D341Med (cell line): ENCODE measurements at regions not wholly inside any gene's neighbourhood (a gene's known extent, or its start where the extent isn't known, plus 50 kb on each side); places are given as distances from the start of the nearest gene placed in this dataset.
"Not testable (repeated sequence)": the region's sequence is repeated elsewhere in the genome, so short reads cannot be mapped to it uniquely, and the experiment has no call there.

Experiments used
- DNase-seq: peaks from one replicate; pipeline ENCODE4 v3.0.0; 2012; ENCODE audit warnings: low spot score

DNA sequence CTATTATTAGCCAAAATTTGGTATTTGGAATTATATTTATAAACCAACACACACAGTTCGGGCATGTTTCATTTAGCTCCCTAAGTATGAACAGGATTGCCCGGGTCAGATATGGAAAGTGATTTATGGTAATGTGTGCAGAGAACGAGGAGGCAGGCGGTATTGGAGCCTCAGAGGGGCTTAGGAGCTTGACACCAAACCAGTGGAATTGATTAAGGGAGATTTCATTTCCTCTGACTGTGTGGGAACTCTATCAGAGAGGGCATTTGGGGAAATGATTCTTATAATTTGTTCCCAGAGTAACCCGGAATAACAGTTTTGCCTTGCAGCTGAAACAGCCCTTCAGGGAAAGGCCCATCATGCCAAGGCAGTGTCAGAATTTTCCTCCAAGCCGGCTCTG lies 115.1 kb upstream of the SPTLC3 start:
- no peak for DNase-seq

DNA sequence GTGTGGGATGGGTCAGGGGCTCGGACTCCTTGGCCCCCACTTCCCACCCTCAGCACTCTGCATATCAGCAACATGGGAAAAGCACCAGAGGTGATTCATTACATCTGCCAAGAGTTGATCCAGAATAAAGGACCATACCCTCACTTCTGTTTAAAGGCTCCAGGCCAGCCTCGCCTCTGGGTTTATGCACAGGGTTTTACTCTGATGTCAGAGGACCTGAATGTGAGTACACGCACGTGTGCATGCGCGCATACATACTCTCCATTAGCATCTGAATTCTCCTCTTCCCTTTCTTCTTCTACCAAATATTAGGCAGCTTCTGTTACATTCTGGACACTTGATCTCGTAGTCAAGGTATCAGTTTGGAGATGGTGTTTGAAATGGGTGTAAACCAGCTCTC lies 114.7 kb upstream of the SPTLC3 start:
- DNase-seq = no peak

DNA sequence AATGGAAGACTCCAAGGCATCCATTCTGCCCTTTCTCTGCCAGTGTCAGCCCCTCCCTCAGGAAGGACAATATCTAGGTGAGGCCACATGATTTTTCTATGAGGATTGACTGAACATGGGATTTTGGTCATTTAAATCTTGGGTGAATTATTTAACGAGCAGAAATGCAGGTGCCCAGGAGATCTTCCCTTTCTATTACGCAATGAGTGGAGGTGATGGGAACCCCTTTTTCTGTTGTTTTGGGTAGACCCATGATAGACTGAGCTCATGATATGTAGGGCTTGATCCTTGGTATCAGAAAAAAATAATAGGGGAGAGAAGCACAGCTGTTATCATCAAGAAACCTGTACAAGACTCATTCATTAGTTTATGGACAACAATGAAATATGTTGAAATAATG lies 112.6 kb upstream of the SPTLC3 start:
- no peak for DNase-seq

DNA sequence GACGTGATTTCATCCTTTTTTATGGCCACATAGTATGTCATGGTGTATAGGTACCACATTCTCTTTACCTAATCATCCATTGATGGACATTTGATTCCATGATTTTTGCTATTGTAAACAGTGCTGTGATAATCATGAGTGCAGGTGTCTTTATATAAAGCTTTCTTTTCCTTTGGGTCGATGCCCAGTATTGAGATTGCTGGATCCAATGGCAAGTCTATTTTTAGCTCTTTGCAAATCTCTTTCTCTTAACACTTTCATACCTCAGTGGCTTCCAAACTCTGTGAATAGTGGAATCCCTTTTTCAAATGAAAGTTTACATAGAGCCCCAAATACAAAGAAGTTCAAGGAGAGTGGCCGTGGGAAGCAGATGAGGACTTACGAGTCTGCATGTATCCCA lies 105.8 kb upstream of the SPTLC3 start:
- DNase-seq = no peak

DNA sequence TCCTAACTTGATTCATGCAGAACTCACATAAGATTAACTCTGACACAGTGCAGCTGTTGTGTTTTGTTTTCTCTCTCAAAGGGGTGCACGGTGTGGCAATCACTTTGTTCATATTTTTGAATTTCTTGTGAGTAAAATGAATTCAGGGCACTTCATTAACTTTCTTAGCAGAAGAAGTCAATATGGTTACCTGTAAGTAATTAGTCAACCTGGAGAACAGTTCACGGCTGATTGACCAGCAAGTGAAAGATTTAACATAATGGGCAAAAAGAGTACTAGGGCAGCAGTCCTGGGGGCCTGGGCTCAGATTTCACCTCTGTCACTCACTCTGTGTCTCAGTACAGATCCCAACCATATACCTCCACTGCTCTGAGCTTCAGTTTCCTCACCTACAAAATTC lies 102.4 kb upstream of the SPTLC3 start:
- no peak for DNase-seq

DNA sequence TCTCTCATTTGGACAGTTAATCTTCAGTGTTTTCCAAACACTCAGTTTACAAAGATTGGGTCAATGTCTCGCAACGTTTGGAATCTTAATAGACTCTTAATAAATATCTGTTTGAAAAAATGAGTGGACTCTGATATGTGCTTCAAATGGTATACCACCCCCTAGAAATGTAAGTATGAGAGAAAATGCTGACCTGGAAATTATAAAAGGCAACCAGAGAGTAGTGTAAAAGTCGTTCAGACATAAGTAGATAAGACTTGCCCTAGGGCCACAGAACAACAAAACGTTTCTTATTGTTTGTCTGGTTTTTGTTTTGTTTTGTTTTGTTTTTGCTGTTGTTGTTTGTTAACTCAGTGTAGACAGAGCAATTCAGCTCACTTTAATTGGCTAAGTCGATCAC lies 97.4 kb upstream of the SPTLC3 start:
- no peak for DNase-seq

DNA sequence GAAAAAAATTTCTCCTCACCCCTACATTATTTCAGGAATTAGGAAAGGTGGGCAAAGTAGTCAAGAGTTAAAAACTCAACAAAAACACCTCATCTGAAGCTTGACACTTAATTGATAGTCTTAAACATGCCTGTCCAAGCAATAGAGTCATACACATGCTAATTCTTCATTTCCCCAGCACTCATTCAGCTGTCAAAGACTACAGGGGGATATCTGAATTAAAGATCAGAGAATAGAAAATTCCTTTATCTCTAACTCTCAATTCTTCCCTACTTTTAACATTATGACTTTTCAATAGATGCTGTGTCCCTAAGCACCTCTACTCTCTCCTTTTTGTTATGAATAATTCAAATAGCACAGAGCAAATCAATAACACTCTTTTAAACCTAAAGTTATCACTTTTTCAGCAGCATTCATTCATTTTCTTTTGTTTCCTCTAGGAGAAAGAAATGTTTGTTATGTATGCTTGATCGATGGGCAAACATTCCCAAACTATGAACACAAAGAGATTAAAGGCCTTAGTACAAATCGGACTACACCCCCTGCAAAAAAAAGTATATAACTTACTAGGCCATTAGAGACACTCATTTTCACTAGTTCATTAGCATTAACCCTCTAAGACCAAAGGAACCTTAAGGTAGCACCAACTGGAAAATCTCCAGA lies 94.9 kb upstream of the SPTLC3 start:
- DNase-seq = no peak

DNA sequence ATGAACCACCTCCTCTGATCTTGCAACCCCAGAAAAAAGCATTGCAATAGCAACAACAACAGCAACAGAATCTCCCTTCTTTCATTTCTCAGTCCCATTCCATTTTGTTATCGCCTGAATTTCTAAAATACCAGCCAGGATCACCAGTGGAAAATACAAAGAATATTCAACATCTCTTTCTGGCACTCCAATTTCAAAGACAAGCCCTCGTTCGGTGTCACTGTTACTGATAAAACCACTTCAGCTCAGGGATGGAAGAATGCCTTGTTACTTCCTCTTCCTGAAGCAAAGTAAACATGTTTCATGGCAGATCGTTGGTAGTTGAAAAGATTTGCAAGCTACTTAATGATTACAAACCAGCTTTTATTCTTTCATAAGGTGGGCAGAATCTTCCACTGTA lies 94.0 kb upstream of the SPTLC3 start:
- DNase-seq = no peak

DNA sequence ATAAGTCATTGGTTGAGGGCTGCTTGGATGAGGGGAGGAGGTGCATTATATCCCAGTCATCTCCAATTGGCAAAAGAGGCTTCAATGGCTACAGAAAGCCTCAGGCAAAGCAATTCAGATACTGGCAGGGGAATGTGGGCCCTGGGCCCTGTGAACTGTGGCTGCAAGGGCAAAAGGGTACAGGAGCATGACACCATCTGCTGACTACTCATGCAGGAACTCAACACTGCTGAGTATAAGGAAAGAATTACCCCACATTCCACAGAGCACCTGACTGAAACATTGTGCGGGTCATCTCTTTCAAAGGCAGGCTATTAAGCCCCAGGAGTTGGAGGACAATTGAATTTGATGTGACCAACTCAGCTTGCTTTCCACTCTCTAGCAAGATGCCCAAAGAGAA lies 92.1 kb upstream of the SPTLC3 start:
- no peak for DNase-seq

DNA sequence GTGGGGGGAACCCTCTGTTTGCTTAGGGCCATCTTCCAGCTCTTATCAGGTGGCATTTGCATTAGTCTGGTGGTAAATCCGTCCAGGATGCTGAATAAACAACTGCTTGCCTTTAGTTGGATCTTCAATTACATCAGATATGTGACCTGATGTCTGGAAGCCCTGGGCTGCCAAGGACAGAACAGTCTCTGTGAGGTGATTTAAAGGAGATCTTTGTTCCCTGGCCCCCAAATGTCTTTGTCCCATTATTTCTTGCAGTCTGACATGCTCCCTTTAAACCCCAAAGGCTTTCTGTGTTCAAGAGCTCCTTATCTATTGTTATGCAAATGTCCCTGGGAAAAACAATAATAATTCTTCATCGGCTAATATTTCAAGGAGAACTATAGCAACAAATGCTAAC lies 84.6 kb upstream of the SPTLC3 start:
- DNase-seq = no peak

DNA sequence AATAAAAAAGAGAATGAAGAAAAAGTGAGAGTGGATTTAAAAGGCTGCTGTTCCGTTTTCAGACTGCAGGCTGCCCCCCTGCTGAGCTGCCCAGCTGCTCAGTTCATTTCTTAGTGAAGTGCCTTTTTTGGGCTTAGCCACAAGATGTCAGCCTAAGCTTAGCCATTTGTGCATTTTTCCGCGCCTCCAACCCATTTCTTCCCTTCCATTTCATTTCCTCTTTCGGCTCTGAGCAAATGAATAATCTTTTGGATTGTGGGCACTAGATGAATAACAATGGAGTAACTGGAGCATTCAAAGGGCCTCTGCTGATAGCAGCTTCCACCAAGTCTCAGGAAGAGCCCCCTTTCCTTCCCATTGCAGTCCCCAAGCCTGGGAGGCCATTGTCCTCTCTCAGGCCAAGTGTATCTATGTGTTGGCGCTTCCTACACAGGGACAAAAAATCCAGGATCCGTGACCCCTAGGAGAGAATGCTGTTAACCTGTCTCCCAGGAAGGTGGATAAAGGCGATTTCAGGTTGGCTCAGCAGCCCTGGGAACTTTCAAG lies 83.5 kb upstream of the SPTLC3 start:
- DNase-seq = peak; percentile 86

DNA sequence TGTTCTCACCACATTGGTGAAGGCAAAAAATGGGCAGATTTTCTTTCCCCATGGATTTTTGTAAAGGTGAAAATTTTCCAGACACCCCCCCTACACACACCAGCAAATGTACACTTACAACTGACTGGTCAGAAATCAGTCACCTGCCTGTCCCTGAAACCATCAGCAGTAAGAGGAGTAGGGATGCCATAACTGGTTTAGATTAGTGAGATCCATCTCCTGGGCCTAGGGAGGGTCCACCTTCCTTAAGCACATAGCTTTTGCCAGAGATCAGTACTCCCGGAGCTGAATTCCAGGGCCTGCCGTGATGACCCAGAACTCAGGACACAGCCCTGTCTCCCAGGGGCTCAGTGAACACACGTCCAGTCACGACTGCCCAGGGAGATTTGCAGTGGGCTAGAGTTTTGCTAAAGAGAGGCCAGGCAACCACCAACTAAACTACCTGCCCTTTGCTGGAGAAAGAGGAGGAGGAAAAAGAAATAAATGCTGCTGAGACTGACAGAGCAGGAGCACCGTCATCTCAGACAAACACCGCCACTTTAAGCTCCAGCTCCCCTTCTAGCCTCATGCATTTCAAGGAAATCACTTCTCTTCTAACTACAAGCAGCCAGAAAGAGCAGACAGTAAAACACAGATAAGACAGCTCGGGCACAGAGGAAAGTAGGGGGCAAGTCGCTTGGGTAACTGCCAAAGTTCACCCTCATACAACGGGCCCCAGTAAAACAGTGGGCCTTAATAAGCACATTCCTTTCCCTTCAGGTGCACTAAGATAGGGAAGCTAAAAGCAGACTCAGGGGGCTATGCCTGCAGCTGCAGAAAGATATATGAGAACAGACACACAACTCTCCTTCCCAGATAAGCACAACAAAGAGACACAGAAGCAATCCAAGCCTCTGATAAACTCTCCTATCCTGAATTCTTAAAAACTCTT lies 82.6 kb upstream of the SPTLC3 start:
- DNase-seq = no peak

DNA sequence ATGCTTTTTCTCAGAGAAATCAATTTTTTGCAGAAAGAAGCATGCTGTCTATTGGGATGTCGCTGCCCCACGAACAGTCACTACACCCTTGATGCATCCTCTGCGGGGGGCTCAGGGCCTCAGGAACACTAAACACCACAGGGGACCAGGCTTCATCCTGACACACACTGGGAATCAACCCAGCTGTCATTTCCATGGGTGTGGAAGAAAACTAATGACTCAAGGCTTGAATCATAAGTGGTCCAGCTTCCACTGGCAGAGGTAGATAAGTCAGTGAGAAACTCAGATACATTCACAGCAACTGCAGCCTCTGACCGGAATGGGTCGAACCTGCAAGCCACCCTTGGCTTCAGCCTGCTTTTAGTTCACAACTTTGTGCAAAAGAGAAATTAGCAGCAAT lies 81.3 kb upstream of the SPTLC3 start:
- DNase-seq = no peak

DNA sequence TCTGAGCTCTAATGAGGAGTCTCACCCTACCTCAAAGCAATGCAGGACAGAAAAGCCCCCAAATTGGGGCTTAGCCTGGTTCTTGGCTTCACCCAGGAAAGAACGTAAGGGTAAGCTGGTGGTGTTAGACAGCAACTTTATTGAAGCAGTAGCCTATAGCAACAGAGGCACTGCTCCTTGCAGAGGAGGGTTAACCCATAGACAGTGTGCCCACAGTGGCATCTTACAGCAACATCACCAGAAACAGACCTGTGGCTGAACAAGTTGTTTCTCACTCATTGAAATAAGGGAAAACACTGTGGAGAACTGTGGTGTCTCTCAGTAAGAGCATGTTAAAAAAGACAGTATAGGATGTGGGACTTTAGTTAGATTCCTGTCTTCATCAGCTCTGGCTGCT lies 80.4 kb upstream of the SPTLC3 start:
- DNase-seq = no peak

DNA sequence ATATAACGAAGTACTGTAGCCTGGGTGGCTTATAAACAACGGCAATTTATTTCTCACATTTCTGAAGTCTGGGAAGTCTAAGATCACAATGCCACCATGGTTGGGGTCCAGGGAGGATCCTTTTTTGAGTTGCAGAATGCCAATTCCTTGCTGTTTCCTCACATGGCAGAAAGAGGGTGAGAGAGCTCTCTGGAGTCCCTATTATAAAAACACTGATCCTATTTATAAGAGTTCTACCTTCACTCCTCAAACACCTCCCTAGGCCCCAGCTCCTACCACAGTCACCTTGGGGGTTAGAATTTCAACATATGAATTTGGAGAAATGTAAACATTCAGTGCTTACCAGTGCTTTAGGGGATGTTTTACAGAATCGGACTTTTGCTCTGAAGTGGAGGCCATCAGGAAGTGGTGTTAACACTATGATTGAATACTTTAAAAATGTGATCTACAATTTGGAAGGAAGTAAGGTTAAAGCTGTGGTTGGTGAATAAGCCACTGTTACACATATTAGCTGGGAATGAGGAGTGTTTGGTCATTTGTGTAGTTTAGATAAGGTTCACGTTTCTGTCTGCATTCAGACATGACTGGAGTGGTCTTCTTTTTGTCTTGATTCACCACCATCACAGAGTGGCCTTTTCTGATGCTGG lies 79.9 kb upstream of the SPTLC3 start:
- no peak for DNase-seq

DNA sequence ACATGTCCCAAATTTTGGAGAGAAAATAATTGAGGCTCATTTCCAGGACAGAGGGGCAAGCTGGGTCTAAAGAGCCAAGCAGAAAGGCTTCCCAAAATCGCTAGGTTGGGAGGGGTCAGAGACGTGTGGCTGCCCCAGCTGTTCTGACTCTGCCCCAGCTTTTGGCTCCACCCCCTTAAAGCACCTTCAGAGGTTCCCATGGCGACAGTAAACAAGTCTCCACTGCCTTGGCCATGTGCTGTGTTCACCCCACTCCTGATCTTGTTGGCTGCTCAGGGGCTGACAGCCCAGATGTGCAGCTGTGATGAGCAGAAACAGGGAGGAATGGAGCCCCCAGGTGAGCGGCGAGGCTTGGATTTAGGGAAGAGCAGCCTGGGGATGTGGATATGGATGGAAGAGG lies 72.8 kb upstream of the SPTLC3 start:
- no peak for DNase-seq

DNA sequence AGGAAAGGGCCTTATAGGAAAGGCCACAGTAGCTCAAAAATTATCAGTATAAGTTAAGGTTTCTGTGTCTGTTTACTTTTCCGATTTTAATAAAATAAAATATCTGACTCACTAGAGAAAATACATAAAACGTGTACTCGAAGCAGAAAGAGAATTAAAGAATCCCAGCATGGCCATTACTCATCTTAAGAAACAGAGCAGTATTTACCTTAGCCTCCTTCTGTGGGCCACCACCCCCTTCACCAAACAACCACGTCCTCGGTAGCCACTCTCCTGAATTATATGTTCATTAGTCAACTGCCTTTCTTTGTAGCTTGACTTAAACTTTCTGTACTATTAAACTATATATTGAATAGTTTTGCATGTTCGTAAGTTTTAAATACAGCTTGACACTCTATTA lies 72.2 kb upstream of the SPTLC3 start:
- DNase-seq = no peak

DNA sequence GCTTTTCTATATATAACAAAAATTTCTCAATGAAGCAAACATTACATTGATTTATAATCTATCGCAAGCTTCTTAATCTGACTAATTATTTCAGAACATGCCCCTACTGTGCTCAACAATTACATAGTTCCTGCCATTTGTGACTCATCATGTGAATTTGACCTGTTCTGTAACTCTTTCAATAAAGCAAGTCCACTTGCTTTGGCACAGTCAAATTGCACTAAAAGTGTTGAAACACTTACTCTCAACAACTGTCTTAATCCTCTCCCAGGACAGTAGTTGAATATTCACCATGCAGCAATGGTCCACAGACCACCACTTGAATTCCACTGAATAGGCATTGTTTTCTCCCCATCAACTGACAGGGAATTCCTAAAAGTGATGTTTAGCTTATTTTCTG lies 67.7 kb upstream of the SPTLC3 start:
- DNase-seq = no peak

DNA sequence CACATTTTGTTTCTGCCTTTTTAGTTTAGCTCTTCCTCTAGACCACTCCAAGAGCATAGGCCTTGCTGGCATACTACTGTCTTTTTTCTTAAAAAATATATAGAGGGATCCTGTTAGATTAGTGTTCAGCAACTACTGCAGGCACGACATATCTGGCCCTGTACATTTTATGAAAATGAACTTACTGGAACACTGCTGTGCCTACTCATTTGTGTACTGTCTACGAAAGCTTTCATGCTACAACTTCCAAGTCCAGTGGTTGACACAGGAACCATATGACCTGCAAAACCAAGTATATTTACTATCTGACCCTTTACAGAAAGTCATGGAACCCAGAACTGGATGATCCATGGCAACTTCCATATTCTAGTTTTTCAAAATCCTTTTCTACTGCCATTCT lies 66.6 kb upstream of the SPTLC3 start:
- no peak for DNase-seq

DNA sequence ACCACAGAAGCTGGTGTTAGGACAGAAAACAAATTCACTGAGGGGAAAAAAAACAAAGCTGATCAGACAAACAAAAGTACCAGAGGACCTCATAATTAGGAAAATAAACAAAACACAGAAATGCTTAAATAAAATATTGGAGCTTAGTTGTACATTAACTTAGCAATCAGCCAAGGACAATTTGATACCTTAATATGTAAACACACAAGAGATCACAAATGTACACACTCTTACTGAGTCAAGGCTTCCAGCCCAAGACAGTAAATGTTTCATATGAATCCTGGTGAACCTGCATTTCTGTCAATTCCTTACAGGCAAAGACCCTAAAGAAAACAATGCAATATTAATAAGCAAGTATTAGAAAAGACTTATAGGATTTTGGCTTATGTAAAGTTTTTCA lies 62.0 kb upstream of the SPTLC3 start:
- no peak for DNase-seq

DNA sequence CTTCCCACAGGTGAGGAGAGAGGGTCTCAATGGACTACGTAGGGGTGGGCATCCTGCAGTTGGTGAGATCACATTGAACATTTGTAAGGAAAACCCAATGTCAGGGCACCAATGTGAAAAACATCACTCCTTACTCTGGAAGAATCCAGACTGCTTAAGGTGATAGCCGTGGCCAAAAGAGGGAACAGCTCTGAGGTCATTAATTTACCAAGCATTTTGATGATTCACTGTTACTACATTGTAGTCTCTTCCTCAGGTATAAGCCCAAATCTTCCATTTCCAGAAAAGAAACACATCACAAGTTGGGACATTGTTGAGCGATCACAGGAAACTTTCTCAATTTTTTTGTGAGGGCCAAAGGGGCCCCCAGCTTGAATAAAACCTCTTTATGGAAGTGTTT lies 61.1 kb upstream of the SPTLC3 start:
- no peak for DNase-seq

DNA sequence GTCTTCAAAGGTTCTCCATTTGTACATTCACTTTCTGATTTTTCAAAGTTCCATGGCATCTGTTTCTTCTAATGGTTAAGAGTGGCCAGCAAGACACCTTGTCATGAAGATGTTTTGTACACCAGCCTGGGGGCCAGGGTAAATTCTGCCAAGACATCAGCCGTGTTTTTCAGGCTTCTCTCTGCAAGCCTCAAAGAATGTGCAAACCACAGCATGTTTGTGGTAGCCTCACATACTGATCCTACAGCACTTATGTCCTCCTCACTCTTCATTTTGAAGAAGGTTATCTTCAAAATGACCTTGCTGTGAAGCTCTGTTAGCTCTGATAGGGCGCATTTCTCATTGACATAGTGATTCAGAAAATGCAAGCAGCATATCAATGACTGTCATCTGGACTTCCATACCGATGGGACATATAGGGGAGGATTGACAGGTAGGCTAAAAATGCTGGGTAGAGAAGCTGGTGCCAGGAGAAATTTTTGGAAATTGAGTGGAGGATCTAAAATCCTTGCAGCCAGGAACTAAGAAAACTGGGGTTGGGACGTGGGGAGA lies 59.3 kb upstream of the SPTLC3 start:
- no peak for DNase-seq

DNA sequence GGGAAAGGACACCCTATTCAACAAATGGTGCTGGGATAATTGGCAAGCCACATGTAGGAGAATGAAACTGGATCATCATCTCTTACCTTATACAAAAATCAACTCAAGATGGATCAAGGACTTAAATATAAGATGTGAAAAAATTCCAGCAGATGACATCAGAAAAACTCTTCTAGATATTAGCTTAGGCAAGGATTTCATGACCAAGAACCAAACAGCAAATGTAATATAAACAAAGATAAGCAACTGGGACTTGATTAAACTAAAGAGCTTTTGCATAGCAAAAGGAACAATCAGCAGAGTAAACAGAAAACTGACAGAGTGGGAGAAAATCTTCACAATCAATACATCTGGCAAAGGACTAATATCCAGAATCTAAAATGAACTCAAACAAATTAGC lies 54.5 kb upstream of the SPTLC3 start:
- DNase-seq = not testable (repeated sequence)
